ENCODE measurements at regions not wholly inside any gene's neighbourhood (a gene's known extent, or its start where the extent isn't known, plus 50 kb on each side); places are given as distances from the start of the nearest gene placed in this dataset.

DNA sequence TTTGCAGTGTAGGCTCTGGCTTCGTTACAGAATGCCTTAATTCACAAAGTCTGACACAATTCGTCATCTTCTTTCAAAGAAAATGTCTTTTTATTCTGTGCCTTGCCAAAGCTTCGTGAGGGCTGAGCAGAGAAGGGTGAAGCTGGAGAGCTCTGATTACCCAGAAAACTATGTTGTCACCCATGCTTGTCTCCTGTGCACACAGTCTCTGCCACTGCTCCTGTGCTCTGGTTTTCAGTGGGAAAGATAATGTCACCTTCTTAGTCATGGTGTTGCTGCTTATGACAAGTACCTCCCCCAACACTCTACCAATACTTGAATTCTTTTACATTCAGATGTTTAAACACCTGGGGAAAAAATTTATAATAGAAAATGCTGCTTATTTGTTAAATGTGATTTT, 509.2 kb upstream of the GRM7 start:
- no peaks in the 10 kb centered on the region for H4K20me1 ChIP-seq (ENCODE audit: insufficient read depth, low read length)
- TF ChIP-seq, protein P1, sequence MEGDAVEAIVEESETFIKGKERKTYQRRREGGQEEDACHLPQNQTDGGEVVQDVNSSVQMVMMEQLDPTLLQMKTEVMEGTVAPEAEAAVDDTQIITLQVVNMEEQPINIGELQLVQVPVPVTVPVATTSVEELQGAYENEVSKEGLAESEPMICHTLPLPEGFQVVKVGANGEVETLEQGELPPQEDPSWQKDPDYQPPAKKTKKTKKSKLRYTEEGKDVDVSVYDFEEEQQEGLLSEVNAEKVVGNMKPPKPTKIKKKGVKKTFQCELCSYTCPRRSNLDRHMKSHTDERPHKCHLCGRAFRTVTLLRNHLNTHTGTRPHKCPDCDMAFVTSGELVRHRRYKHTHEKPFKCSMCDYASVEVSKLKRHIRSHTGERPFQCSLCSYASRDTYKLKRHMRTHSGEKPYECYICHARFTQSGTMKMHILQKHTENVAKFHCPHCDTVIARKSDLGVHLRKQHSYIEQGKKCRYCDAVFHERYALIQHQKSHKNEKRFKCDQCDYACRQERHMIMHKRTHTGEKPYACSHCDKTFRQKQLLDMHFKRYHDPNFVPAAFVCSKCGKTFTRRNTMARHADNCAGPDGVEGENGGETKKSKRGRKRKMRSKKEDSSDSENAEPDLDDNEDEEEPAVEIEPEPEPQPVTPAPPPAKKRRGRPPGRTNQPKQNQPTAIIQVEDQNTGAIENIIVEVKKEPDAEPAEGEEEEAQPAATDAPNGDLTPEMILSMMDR (IDR thresholded peaks at IDR 0.05; ENCODE audit: borderline replicate concordance, extremely low read depth, low read length, poor library complexity, severe bottlenecking): no peak
- TF ChIP-seq EZH2 (IDR thresholded peaks at IDR 0.05; ENCODE audit: borderline replicate concordance, low read depth, low read length, severe bottlenecking): no peak
- H2AFZ ChIP-seq (ENCODE audit: low read depth, low read length): no peak overlapping the region
- H3K36me3 ChIP-seq (ENCODE audit: insufficient read depth, low read length): no peaks in the 10 kb centered on the region
- ATAC-seq (ENCODE audit: insufficient read depth, low read depth) (no peak), DNase-seq (no peak)
- H3K4me1 ChIP-seq (ENCODE audit: insufficient read depth, low read length): no peaks in the 10 kb centered on the region
- no peak overlapping the region for H3K27ac ChIP-seq (ENCODE audit: low read length)
- H3K4me3 ChIP-seq (ENCODE audit: low read depth in 1 of 2, low read length in 2 of 2): no peak overlapping the region
- no peaks in the 10 kb centered on the region for H3K9me3 ChIP-seq (ENCODE audit: insufficient read depth, low read length, severe bottlenecking)
- H3K4me2 ChIP-seq (ENCODE audit: insufficient read depth, low read length): no peak overlapping the region
- H3K9ac ChIP-seq (ENCODE audit: low read depth, low read length): no peak overlapping the region
- H3K27me3 ChIP-seq (ENCODE audit: insufficient read depth, low read length, poor library complexity): no peaks in the 10 kb centered on the region
- no peaks in the 10 kb centered on the region for H3K79me2 ChIP-seq (ENCODE audit: insufficient read depth, low read length)

- no peak for ATAC-seq (ENCODE audit: insufficient read depth, low read depth)
- TF ChIP-seq, protein P1 (IDR thresholded peaks at IDR 0.05; ENCODE audit: borderline replicate concordance, extremely low read depth, low read length, poor library complexity, severe bottlenecking): no peak
- no peak for TF ChIP-seq EZH2 (IDR thresholded peaks at IDR 0.05; ENCODE audit: borderline replicate concordance, low read depth, low read length, severe bottlenecking)
Observed at GRCh38 chr3:6354653-6355052, 506.3 kb upstream of the GRM7 start.

DNA sequence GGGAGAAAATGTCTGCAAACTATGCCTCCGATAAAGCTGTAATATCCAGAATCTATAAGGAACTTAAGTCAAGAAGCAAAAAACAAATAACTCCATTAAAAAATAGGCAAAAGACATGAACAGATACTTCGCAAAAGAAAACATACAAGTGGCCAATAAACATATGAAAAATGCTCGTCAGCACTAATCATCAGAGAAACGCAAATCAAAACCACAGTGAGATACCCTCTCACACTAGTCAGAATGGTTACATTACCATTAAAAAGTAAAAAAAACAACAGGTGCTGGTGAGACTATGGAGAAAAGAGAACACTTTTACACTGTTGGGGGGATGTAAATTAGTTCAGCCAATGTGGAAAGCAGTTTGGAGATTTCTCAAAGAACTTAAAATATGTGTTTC, 498.5 kb upstream of the GRM7 start:
- no peak overlapping the region for H2AFZ ChIP-seq (ENCODE audit: low read depth, low read length)
- TF ChIP-seq EZH2 (IDR thresholded peaks at IDR 0.05; ENCODE audit: borderline replicate concordance, low read depth, low read length, severe bottlenecking): no peak
- TF ChIP-seq, protein P1 (IDR thresholded peaks at IDR 0.05; ENCODE audit: borderline replicate concordance, extremely low read depth, low read length, poor library complexity, severe bottlenecking): no peak
- no peak for DNase-seq

More at GRCh38 chr3:6354653-6355052, 506.3 kb upstream of the GRM7 start:
- Histone ChIP-seq H2AFZ (ENCODE audit: low read depth, low read length) (no peak overlapping the region), H3K4me3 (ENCODE audit: low read depth in 1 of 2, low read length in 2 of 2) (no peak overlapping the region), H3K4me2 (ENCODE audit: insufficient read depth, low read length) (no peak overlapping the region), H3K79me2 (ENCODE audit: insufficient read depth, low read length) (no peaks in the 10 kb centered on the region), H4K20me1 (ENCODE audit: insufficient read depth, low read length) (no peaks in the 10 kb centered on the region), H3K9me3 (ENCODE audit: insufficient read depth, low read length, severe bottlenecking) (no peaks in the 10 kb centered on the region), H3K36me3 (ENCODE audit: insufficient read depth, low read length) (no peaks in the 10 kb centered on the region), H3K27ac (ENCODE audit: low read length) (no peak overlapping the region), H3K27me3 (ENCODE audit: insufficient read depth, low read length, poor library complexity) (no peaks in the 10 kb centered on the region), H3K4me1 (ENCODE audit: insufficient read depth, low read length) (no peaks in the 10 kb centered on the region), H3K9ac (ENCODE audit: low read depth, low read length) (no peak overlapping the region)
- DNase-seq: no peak

GRCh38 chr3:6367171-6367570, 493.7 kb upstream of the GRM7 start:
- TF ChIP-seq, protein P1 (IDR thresholded peaks at IDR 0.05; ENCODE audit: borderline replicate concordance, extremely low read depth, low read length, poor library complexity, severe bottlenecking): no peak
- no peak overlapping the region for H2AFZ ChIP-seq (ENCODE audit: low read depth, low read length)
- no peak overlapping the region for H3K27ac ChIP-seq (ENCODE audit: low read length)
- H3K4me2 ChIP-seq (ENCODE audit: insufficient read depth, low read length): no peak overlapping the region
- H3K27me3 ChIP-seq (ENCODE audit: insufficient read depth, low read length, poor library complexity): no peaks in the 10 kb centered on the region
- H3K9ac ChIP-seq (ENCODE audit: low read depth, low read length): no peak overlapping the region
- H4K20me1 ChIP-seq (ENCODE audit: insufficient read depth, low read length): no peaks in the 10 kb centered on the region
- H3K9me3 ChIP-seq (ENCODE audit: insufficient read depth, low read length, severe bottlenecking): no peaks in the 10 kb centered on the region
- DNase-seq (no peak), ATAC-seq (ENCODE audit: insufficient read depth, low read depth) (no peak)
- no peaks in the 10 kb centered on the region for H3K4me1 ChIP-seq (ENCODE audit: insufficient read depth, low read length)
- no peak overlapping the region for H3K4me3 ChIP-seq (ENCODE audit: low read depth in 1 of 2, low read length in 2 of 2)
- H3K79me2 ChIP-seq (ENCODE audit: insufficient read depth, low read length): no peaks in the 10 kb centered on the region
- H3K36me3 ChIP-seq (ENCODE audit: insufficient read depth, low read length): no peaks in the 10 kb centered on the region

More for the DNA sequence above, 498.5 kb upstream of the GRM7 start:
- no peaks in the 10 kb centered on the region for H3K27me3 ChIP-seq (ENCODE audit: insufficient read depth, low read length, poor library complexity)
- H3K27ac ChIP-seq (ENCODE audit: low read length): no peak overlapping the region
- H3K4me2 ChIP-seq (ENCODE audit: insufficient read depth, low read length): no peak overlapping the region
- H3K9me3 ChIP-seq (ENCODE audit: insufficient read depth, low read length, severe bottlenecking): no peaks in the 10 kb centered on the region
- H3K4me1 ChIP-seq (ENCODE audit: insufficient read depth, low read length): no peaks in the 10 kb centered on the region
- H3K79me2 ChIP-seq (ENCODE audit: insufficient read depth, low read length): no peaks in the 10 kb centered on the region
- no peaks in the 10 kb centered on the region for H3K36me3 ChIP-seq (ENCODE audit: insufficient read depth, low read length)
- H3K4me3 ChIP-seq (ENCODE audit: low read depth in 1 of 2, low read length in 2 of 2): no peak overlapping the region
- no peak overlapping the region for H3K9ac ChIP-seq (ENCODE audit: low read depth, low read length)
- no peak for ATAC-seq (ENCODE audit: insufficient read depth, low read depth)
- no peaks in the 10 kb centered on the region for H4K20me1 ChIP-seq (ENCODE audit: insufficient read depth, low read length)

All from DND-41 (cell line).